Nephron (organoid): ENCODE measurements at regions not wholly inside any gene's neighbourhood (a gene's known extent, or its start where the extent isn't known, plus 50 kb on each side); places are given as distances from the start of the nearest gene placed in this dataset.
A peak's percentile ranks its signal among the peaks of the same experiment; 100 is the strongest.

ENCODE experiments used
- H3K27ac Mint-ChIP-seq, 3 experiments: 2 replicates each; pipeline ENCODE4 v1.8.0; 2020; ENCODE audit warnings: mixed read lengths in 3 of 3, mild to moderate bottlenecking in 2 of 3, moderate library complexity in 1 of 3
- H3K27me3 Mint-ChIP-seq: 2 replicates; pipeline ENCODE4 v1.8.0; 2021; ENCODE audit warnings: low read depth, mild to moderate bottlenecking, moderate library complexity, mixed read lengths
- H3K36me3 Mint-ChIP-seq: 2 replicates; pipeline ENCODE4 v1.8.0; 2020; ENCODE audit warnings: low read depth, mixed read lengths
- H3K4me1 Mint-ChIP-seq: 2 replicates; pipeline ENCODE4 v1.8.0; 2020; ENCODE audit warnings: mixed read lengths
- H3K4me3 Mint-ChIP-seq, 3 experiments: 2 replicates each; pipeline ENCODE4 v1.8.0; 2020; ENCODE audit warnings: mild to moderate bottlenecking in 3 of 3, mixed read lengths in 3 of 3, moderate library complexity in 2 of 3
- H3K9me3 Mint-ChIP-seq: 2 replicates; pipeline ENCODE4 v1.8.0; 2020; ENCODE audit warnings: mixed read lengths
- CTCF ChIP-seq, 3 experiments: fragments of 200-600 bp; sonication (generic); IDR thresholded peaks; one replicate each; pipeline ENCODE4 v1.5.0; 2021; ENCODE audit warnings: antibody characterized with exemption in 3 of 3; ENCODE audit not compliant: unreplicated experiment in 3 of 3

- Mint-ChIP-seq H3K9me3 (no peaks in the 10 kb centered on the region), H3K27ac (peak overlapping the region in 1 of 3 experiments; percentile 78)
Observed at GRCh38 chr3:102161384-102162006, 273.3 kb upstream of the ZPLD1 start.

GRCh38 chr3:102162251-102162650 is 272.6 kb upstream of the ZPLD1 start:
- Mint-ChIP-seq H3K27ac (peak overlapping the region; percentile 44 to 78 (median 56)), H3K4me1 (peaks cover 10% of the 10 kb centered on the region), H3K9me3 (no peaks in the 10 kb centered on the region), H3K36me3 (no peaks in the 10 kb centered on the region), H3K4me3 (no peak overlapping the region), H3K27me3 (no peaks in the 10 kb centered on the region)
- no peak for TF ChIP-seq CTCF (IDR thresholded peaks at IDR 0.05; ENCODE audit: unreplicated experiment in 3 of 3)

More at GRCh38 chr3:102161384-102162006, 273.3 kb upstream of the ZPLD1 start:
- Mint-ChIP-seq H3K36me3 (no peaks in the 10 kb centered on the region), H3K4me1 (peaks cover 10% of the 10 kb centered on the region), H3K27me3 (no peaks in the 10 kb centered on the region), H3K4me3 (no peak overlapping the region)
- TF ChIP-seq CTCF (IDR thresholded peaks at IDR 0.05; ENCODE audit: unreplicated experiment in 3 of 3) = no peak

GRCh38 chr3:102163039-102163817 is 271.6 kb upstream of the ZPLD1 start:
- peaks cover 10% of the 10 kb centered on the region for H3K4me1 Mint-ChIP-seq
- H3K36me3 Mint-ChIP-seq = no peaks in the 10 kb centered on the region
- H3K9me3 Mint-ChIP-seq = no peaks in the 10 kb centered on the region
- no peak overlapping the region for H3K4me3 Mint-ChIP-seq
- H3K27ac Mint-ChIP-seq = peak overlapping the region; percentile 44 to 78 (median 54)
- no peak for TF ChIP-seq CTCF (IDR thresholded peaks at IDR 0.05; ENCODE audit: unreplicated experiment in 3 of 3)
- no peaks in the 10 kb centered on the region for H3K27me3 Mint-ChIP-seq

GRCh38 chr3:102163818-102164154 is 271.0 kb upstream of the ZPLD1 start:
- no peak overlapping the region for H3K4me3 Mint-ChIP-seq
- no peaks in the 10 kb centered on the region for H3K36me3 Mint-ChIP-seq
- H3K27me3 Mint-ChIP-seq = no peaks in the 10 kb centered on the region
- no peak for TF ChIP-seq CTCF (IDR thresholded peaks at IDR 0.05; ENCODE audit: unreplicated experiment in 3 of 3)
- peaks cover 10% of the 10 kb centered on the region for H3K4me1 Mint-ChIP-seq
- peak overlapping the region; percentile 14 to 78 (median 44) for H3K27ac Mint-ChIP-seq
- H3K9me3 Mint-ChIP-seq = peaks cover 2% of the 10 kb centered on the region

GRCh38 chr3:102165367-102165766 is 269.4 kb upstream of the ZPLD1 start:
- no peak overlapping the region for H3K4me3 Mint-ChIP-seq
- TF ChIP-seq CTCF (IDR thresholded peaks at IDR 0.05; ENCODE audit: unreplicated experiment in 3 of 3) = no peak

More at GRCh38 chr3:102165367-102165766, 269.4 kb upstream of the ZPLD1 start:
- H3K27ac Mint-ChIP-seq = no peak overlapping the region
- peaks cover 2% of the 10 kb centered on the region for H3K9me3 Mint-ChIP-seq
- peaks cover 10% of the 10 kb centered on the region for H3K4me1 Mint-ChIP-seq
- no peaks in the 10 kb centered on the region for H3K27me3 Mint-ChIP-seq
- no peaks in the 10 kb centered on the region for H3K36me3 Mint-ChIP-seq
